HG03432 (cell line): ENCODE measurements at regions not wholly inside any gene's neighbourhood (a gene's known extent, or its start where the extent isn't known, plus 50 kb on each side); places are given as distances from the start of the nearest gene placed in this dataset.
"Not testable (repeated sequence)": the region's sequence is repeated elsewhere in the genome, so short reads cannot be mapped to it uniquely, and the experiment has no call there.

Experiments used
- ATAC-seq: cut with Tn5 transposase; IDR thresholded peaks from one replicate; pipeline ENCODE4 v1.9.1; 2021; ENCODE audit warnings: mild to moderate bottlenecking, moderate library complexity; ENCODE audit not compliant: unreplicated experiment

DNA sequence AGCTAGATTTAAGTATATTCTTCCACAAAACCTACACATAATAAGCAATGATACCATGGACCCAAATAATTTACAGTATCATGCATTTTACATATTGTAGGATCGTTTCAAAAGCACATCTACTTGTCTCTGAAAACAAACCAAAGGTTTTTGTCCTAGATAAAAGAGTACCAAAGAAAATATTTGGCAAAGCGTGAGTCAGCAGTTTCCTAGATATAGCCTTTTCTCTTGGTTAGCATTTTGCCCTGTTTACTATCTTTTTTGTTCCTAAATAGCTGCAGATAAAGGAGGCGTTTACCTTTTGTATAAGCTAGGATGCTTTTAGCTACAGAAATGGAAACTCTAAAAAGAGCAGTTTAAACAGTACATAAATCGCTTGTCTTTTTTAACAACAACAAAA, 305.8 kb upstream of the GULP1 start:
- no peak for ATAC-seq

DNA sequence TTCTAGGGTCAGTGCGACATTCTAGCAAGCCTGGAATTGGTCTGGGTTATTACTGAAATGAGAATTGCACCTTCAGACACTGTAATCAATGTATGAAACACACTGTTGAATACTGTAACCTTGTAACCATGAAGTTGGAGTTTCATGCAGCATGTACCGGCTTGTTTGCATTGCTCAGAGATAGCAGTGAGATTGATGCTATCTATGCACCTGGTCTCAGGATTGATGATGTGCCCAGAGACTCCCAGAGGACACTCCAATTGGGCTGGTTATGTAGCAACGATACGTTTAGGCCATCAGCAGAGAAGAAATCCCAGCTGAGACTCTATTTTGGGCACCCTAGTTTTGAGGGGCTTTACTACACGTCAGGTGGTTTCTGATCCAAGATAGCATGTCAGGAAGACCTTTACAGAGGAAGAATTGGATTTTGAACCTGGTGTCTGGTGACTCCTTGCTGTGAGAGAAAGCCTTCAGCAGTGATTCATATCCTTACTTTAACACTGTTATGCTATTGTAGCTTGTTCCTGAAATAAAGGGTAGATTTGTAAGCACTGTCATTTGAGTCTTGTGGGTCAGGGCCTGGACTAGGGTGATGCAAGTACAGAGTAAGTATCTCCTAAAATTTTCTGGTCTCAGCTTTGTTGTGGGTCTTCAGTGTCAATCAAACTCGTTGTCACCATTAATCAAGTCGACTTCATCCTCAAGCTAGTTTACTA, 305.1 kb upstream of the GULP1 start:
- ATAC-seq: no peak

DNA sequence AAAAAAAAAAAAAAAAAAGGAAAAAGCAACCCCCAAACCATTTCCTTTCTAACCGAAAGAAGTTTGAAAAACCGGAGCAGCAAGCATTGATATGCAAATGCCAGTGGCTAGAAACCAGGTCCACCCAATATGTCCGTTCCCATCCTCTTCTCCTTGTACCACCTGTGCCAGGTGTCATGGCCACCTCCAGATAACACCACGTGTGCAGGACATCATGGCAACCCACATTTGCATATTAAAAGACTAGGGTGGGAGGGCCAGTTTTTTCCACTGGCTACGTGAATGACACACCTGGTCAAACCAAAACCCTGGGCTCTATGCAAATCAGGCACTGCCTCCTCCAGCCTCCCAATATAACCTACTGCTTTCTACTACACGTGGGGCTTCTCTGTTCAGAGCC, 303.3 kb upstream of the GULP1 start:
- no peak for ATAC-seq

DNA sequence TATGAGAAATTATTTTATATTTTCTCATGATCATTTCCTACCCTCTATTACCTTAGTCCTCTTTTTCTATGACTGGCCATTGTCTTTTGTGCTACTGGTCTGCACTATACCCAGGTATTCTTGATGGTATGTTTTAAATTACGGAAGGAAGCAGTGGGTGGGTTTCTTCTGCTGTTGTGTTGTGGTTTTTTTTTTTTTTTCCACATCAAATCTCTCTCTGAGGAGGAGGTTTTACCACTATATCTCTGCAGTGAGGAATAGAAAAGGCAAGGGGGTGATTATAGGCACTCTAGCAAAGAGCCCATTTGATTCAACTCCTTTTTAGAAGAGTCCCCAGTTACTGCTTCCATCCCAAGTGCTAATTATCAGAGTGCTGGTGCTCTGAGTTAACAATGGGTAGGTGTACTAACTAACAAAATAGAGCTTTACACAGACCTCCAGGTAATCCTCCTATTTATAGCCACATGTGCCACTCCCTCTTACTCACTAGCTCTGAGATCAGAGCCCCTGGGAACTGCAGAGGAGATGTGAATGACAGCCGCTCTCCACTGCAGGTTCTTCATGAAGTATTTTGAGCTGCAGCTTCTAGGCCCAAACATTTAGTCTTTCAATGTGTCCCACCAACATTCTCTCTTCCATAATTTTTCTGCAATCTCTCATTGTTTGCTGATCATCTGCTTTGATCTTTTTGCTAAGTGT, 301.6 kb upstream of the GULP1 start:
- ATAC-seq: peak; percentile 27

DNA sequence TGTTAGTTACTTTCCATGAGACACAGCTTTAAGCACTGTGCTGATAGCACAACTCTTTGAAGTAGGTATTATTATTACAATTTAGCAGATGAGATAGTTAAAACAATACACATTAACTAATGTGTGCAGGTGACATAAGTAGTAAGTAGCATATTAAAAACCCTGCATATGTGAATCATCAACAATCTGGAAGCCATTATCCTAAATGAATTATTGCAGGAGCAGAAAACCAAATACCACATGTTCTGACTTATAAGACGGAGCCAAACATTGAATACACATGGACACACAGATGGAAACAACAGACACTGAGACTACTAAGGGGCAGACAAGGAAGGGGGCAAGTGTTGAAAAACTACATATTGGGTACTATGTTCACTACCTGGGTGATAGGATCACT, 300.3 kb upstream of the GULP1 start:
- no peak for ATAC-seq

DNA sequence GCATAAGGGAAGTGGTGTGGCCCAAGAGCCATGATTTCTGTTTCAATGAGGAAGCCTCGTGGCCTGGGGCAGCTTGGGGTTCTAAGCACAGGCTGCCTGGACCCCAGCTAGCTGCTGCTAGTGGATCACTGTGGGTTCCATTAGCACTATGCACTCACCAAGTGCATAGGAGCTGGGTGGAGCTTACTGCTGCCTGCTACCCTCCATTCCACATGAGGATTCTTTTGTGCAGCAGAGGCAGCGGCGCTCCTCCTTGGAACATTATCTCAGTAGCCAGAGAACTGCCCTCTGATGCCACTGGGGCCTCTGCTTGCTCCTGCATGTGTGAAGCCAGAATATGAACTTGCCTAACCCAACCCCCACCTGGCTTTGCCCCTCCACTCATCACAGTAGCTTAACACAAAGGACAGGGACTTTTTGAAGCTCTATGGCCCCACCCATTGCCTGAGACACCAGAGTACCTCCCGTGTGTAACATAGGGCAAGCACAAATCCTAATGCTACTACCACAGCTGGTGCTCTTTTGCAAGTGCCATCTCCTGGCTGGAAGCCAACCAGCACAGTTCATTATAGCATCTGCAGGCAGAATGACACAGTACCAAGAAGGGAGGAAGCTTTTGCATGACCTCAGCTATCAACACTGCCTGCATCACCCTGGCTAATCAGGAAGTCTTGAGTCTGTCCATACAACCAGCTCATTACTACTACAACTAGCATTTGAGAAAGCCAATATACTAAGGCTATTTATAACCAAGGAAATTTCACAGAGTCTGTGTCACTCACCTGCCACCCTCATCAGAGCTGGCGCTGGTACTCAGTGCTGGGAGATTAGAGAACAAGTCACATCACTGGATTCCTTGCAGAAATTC, 297.0 kb upstream of the GULP1 start:
- peak; percentile 77 for ATAC-seq

DNA sequence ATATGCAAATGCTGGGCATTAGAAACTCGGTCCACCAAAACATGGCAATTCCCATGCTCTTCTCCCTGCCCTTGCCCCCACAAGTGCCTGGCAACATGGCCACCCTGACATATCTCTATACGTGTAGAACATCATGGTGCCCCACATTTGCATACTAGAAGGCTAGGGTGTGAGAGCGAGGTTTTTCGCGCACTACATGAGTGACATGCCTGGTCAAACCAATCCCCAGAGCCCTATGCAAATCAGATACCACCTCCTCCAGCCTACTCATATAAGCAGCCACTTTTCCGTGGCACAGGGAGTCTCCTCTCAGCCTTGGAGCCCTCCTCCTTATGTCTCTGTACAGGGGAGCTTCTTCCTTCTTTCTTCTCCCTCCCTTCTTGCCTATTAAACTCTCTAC, 296.1 kb upstream of the GULP1 start:
- ATAC-seq: no peak

DNA sequence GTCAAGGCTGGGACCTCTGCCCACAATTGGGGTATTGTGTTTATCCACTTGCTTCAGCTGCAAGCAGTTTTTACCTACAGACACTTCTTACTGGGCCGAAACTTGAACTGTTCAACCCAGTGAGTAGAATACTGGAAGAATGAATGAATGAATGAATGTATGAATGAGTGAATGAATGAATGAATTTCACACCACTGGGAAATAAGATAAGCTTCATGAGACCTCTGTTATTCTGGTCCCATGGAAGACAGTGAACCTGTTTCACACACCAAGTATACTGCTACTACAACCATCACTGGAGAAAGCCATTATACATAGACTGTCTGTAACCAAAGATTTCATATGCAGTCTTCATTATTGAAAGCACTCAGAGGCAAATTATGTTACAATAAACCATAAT, 295.0 kb upstream of the GULP1 start:
- no peak for ATAC-seq

DNA sequence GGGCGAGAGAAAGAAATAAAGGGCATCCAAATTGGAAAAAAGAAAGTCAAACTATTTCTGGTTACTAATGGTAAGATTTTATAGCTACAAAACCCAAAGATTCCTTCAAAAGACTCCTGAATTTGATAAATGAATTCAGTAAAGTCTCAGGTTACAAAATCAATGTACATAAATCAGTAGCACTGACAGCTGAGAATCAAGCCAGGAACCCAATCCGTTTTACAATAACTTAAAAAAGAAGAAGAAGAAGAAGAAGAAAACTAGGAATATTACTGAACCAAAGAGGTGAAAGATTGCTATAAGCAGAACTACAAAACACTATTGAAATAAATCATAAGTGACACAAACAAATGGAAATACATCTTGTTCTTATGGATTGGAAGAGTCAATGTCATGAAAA, 291.5 kb upstream of the GULP1 start:
- ATAC-seq: no peak

DNA sequence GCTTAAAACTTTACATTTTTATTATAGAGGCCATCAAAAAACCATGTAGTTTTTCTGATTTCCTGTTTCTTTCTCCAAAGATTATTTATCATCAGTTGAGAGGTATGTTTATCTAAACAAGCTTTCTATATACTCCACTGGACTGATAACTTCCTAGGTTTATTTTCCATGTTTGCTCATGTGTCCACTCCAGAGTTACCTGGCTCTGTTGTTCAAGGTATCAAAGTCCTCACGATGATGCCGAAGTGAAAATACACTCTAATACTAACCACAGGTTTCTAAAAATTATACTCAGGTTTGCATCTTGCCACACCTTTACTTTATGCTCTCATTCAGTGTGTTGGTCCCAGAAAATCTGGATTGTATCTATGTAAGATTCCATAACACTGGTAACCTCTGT, 287.9 kb upstream of the GULP1 start:
- no peak for ATAC-seq

DNA sequence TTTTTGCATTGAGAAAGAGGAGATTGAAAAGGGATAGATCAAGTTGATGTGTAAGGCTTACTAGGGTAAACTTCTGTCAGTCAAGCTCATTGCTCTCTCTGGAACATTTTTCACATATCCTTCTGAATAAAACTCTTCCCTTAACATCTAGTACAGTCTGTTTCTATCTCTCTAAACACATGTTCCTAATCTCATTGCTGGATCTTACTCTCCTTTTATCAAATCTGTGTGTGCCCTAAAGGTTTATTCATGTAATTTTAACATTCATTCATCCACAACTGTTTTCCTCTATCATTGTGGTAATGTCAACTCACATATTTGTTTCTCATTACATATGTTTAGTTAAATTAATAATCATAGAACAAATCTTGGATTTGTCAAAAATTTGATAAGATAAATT, 277.9 kb upstream of the GULP1 start:
- ATAC-seq: no peak

DNA sequence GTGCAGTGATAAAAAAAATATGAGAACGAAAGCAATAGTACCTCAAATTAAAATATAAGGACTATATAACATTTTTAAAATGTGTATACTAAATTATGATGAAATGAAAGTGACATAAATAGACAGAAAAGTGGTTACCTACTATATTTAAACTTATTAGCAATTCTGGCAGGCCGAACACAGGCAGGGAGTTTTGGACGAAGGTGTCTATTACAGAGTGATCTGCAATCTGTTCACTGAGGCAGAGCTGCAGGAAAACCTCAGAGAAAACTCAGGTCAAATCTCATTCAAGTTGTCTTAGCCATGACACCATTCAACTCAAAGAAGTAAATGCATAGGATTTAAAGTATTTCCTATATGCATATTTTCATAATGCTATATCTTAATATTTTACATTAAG, 274.8 kb upstream of the GULP1 start:
- ATAC-seq: no peak

DNA sequence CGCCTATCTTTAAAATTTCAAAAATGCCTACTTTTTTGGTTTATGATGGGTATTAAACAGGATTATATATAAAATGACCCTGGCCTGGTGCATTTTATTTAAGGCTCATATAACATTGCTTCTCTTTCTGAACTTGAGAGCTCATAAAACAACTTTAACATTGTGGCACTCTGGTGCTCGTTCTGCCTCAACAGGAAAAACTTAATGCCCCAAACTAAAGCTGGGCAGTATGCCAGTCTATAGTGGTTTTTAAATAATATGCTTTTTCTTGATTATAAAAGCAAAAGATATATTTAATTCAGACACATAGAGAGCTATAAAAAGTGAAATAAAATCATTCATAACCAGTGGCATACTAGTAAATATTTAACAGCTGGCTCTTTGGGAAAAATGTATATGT, 269.3 kb upstream of the GULP1 start:
- no peak for ATAC-seq

DNA sequence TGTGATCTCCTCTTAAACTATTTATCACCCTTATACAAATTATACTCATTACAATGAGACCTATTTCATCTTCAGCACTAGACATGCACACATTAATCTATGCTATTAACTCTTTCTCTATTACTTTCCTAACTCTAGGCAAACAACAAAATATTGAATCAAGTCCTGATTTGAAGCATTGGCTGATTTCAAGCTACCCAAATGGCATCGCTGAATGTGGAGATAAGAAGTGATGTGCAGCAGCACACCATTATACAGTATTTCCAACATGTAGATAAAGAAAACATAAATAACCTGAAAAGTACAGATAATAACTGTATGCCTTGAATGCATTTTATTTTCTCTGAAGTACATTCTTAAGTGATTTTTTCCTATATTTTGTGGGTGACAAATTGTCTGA, 268.6 kb upstream of the GULP1 start:
- ATAC-seq: no peak

DNA sequence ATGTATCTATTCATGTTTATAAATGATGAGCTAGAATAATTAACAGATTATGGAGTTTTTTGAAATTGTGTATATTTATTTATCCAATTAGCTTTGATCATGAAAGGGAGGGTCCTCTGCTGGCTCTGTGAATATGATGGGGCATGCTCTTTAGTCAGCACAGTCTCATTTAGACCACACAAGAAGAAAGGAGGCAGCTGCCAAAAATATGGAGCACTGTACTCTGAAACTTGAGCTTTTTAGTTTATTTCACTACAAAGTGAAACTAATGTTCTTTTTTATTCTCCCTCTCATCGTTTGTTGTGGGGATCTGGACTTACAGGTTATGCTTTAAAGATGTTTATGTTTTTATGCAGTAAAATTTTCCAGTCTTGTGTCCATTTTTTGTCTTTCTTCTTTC, 266.9 kb upstream of the GULP1 start:
- ATAC-seq: no peak

DNA sequence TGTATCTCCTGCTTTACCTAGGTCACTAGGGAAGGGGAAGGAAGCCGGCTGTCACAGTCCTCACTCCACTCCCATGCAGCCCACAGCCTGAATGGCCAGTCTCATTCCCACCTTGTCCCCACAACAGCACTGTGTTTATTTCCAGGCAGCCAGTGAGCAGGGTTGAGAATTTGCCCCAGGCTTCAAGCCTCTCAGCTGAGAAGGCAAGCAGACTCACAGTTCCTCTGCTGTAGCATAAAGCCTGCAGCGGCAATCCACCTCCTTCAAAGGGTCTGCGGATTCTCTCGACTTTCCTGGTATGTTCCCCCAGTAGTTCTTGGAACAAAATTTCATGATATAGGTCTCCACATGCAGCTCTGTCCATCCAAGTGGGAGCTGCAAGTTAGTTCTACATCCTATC, 262.9 kb upstream of the GULP1 start:
- ATAC-seq: no peak

DNA sequence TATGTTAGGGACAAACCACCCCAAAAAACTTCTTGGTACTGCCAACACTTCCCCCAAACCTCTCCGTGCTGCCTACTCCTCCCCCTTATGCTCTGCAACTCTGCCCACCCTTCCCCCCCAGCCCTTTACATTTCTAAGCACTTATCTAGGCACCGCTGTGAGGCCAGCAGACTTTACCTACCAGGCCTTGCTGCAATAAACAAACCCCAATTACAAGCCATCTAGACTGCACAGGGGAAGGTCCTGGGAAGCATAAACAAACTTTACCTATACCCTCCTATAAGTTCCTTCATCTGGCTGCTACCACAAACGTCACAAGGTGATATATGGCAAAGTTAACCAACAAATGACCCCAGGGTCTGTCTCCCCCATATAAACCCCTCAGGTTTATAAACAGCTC, 259.4 kb upstream of the GULP1 start:
- ATAC-seq: no peak

DNA sequence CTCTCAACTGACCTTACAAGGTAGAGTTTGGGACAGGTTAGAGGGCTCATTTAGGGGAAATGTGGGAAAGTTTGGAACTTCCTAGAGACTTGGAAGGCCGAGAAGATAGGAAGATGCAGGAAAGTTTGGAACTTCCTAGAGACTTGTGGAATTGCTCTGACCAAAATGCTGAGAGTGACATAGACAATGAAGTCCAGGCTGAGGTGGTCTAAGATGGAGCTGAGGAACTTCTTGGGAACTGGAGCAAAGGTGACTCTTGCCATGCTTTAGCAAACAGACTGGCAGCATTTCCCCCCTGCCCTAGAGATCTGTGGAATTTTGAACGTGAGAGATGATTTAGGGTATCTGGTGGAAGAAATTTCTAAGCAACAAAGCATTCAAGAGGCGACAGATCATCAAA, 258.9 kb upstream of the GULP1 start:
- no peak for ATAC-seq

DNA sequence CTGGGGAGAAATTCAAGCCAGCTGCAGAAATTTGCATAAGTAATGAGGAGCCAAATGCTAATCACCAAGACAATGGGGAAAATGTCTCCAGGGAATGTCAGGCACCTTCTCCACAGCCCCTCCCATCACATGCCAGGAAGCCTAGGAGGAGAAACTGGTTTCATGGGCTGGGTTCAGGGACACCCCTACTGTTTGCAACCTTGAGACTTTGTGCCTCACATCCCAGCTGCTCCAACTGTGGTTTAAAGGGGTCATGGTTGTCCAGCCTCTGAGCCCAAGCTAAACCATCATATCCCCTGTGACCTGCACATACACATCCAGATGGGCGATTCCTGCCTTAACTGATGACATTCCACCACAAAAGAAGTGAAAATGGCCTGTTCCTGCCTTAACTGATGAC, 258.4 kb upstream of the GULP1 start:
- not testable (repeated sequence) for ATAC-seq

DNA sequence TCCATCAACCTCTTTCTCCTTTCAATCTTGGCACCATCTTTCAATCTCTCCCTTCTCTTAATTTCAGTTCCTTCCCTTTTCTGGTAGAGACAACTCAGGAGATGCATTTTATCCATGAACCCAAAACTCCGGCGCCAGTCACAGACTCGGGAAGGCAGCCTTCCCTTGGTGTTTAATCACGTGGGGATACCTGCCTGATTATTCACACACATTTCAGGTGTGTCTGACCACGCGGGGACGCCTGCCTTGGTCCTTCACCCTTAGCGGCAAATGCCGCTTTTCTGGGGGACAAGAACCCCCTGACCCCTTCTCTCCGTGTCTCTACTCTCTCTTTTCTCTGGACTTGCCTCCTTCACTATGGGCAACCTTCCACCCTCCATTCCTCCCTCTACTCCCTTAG, 257.6 kb upstream of the GULP1 start:
- ATAC-seq: not testable (repeated sequence)

DNA sequence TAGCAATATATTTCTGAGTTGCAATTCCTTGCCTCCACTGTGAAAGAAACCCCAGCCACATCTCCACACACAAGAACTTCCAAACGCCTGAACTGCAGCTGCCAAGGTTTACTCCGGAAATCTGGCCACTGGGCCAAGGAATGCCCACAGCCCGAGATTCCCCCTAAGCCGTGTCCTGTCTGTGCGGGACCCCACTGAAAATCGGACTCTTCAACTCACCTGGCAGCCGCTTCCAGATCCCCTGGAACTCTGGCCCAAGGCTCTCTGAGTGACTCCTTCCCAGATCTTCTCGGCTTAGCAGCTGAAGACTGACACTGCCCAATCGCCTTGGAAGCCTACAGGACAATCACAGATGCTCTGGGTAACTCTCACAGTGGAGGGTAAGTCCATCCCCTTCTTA, 256.3 kb upstream of the GULP1 start:
- ATAC-seq: not testable (repeated sequence)

DNA sequence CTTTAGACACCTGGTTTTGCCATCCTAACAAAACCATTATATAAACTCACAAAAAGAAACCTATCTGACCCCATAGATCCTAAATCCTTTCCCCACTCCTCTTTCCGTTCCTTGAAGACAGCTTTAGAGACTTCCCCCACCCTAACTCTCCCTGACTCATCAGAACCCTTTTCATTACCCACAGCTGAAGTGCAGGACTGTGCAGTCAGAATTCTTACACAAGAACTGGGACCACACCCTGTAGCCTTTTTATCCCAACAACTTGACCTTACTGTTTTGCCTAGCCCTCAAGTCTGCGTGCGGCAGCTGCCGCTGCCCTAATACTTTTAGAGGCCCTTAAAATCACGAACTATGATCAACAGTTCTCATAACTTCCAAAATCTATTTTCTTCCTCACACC, 254.9 kb upstream of the GULP1 start:
- ATAC-seq: not testable (repeated sequence)
